NCI-H128 (cell line): ENCODE measurements at regions not wholly inside any gene's neighbourhood (a gene's known extent, or its start where the extent isn't known, plus 50 kb on each side); places are given as distances from the start of the nearest gene placed in this dataset.
"Not testable (repeated sequence)": the region's sequence is repeated elsewhere in the genome, so short reads cannot be mapped to it uniquely, and the experiment has no call there.

Experiments
- DNase-seq: peaks from one replicate; lab custom pipeline; 2025; ENCODE audit not compliant: unreplicated experiment; lab: John Stamatoyannopoulos, UW

DNA sequence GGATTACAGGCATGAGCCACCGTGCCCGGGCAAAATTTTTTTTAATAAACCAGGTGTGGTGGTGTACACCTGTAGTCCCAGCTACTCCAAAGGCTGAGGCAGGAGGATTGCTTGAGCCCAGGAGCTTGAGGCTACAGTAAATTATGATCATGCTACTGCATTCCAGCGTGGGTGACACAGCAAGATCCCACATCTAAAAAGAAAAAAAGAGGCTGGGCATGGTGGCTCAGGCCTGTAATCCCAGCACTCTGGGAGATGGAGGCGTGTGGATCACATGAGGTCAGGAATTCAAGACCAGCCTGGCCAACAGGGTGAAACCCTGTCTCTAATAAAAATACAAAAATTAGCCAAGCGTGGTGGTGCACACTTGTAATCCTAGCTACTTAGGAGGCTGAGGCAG, 125.6 kb downstream of the ZNF281 start:
- DNase-seq = not testable (repeated sequence)

DNA sequence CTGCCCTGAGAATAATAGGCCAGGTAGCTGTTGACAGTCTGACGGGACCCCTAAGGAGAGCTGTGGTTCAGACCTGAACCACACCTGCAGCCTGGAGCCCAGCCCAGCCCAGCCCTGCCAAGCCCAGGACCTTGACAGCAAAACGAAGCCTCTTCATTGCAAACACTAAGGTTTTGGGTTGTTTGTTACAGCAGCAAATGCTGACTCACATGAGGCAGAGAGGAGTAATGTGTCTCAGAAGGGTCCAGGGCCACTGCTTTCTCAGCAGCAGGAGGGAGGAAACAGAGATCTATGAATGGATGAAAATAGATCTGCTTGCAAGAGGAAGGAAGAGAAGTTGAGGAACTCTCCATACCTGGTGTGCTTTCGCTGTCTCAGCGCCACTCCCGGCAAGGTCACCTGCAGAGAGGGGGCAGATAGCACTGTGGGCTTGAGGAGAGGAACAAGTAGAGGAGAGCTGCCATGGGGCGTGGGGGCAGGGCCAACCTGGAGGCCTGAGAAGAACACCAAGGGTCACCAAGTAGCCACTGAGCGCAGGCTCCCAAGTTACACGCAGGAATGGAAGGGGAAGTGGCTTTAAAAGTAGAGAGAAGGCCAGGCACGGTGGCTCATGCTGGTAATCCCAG, 127.2 kb downstream of the ZNF281 start:
- no peak for DNase-seq

DNA sequence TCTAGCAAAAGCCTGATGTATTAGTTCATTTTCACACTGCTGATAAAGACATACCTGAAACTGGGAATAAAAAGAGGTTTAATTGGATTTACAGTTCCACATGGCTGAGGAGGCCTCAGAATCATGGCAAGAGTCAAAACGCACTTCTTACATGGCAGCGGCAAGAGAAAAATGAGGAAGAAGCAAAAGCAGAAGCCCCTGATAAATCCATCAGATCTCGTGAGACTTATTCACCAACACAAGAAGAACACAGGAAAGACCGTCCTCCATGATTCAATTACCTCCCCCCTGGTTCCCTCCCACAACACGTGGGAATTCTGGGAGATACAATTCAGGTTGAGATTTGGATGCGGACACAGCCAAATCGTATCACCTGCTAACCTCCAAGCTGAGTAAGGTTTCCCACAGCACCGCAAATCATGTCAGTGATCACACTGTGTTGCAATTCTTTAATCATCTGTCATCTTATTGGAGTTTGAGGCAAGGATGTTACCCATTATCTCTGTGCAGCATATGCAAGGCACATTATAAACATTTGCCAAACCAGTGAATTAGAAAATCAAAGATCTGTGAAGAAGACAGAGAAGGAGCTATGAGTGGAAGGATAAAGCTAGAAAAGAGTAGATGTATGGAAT, 128.5 kb downstream of the ZNF281 start:
- no peak for DNase-seq

GRCh38 chr1:200279810-200280411, 129.9 kb downstream of the ZNF281 start:
- no peak for DNase-seq

DNA sequence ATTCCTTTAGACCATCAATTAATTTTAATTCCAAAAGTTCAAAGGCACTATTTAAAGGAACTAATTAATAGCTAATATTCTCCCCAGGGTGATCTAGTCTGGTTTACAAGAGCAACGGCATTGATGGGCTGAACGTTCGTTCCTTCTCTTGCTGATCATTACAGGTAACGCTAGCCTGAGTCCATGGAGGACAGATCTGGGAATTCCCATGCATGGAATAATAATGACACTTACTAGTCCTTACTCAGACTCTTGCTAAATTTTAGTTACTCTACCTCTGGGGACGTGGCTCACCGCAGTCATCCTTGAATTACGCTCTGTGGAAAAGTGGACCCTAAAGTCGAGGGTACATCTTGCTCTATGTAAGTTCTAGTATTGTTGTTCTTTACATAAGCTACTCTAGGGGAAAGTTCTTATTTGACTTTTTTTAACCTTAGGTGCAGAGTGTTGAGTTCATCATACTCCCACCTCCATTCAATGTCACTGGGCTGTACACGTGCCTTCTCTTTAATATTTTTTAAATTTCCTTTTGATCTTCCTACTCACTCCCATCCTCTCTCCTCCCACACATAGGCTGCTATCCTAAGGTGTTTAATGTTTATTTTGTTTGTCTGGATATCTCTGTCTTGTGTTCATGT, 133.9 kb downstream of the ZNF281 start:
- DNase-seq = no peak

DNA sequence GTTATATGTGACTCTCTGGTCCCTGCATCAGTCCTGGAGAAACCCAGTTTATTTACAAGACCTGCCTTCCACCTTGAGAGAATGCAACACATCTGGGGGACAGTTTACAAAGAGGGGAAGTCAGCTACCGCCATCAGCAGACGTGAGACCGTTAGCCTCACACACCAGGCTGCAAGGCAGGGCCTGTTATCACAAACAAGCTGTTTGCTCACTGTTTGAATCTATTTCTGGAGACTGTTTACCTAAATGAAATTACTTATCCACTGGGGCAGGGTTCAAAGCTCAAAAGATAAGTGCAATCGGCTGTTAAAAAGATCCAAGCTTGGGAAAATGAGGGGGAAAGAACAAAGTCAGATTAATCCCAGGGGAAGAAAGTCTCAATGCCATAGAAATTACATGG, 134.4 kb downstream of the ZNF281 start:
- DNase-seq = no peak

- no peak for DNase-seq
Observed at GRCh38 chr1:200274116-200274515, 135.7 kb downstream of the ZNF281 start.

- DNase-seq = no peak
Observed at GRCh38 chr1:200272481-200273068, 137.3 kb downstream of the ZNF281 start.

- no peak for DNase-seq
Observed at GRCh38 chr1:200269256-200269655, 140.6 kb downstream of the ZNF281 start.

DNA sequence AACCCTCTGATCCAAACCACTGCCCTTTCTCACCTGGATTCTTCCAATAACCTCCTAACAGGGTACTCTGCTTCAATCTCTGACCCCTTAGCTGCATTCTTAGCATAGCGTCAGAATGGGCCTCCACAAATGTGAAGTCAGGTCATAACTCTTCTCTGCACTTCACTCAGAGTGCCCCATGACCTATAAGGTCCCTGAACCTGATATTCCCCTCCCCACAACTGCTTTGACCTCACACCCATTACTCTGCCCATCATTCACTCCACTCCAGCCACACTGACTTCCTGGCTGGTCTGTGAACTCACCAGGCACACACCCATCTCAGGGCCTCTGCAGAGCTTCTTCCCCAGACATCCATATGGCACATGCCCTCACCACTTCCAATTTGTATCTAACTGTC, 141.9 kb downstream of the ZNF281 start:
- DNase-seq = no peak

GRCh38 chr1:200267458-200267857, 142.4 kb downstream of the ZNF281 start:
- no peak for DNase-seq

DNA sequence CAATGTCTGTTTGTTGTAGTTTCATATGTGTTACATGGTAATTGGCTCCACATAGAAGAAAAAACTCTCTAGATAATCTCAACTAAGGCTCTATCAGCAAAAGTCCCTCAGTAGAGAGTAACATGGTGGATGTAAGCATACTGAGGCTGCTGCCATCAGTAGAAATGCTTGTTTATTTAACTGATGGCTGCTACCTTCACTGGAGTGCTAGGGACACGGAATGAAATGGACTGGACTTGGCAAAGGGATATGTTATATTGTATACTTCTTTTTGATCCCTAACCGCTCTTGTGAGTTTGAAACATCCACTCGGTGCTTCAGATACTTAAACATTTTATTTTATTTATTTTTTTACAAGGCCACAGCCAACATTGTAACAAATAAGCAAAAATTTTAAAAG, 143.0 kb downstream of the ZNF281 start:
- no peak for DNase-seq

GRCh38 chr1:200265881-200266280, 144.0 kb downstream of the ZNF281 start:
- DNase-seq = no peak

DNA sequence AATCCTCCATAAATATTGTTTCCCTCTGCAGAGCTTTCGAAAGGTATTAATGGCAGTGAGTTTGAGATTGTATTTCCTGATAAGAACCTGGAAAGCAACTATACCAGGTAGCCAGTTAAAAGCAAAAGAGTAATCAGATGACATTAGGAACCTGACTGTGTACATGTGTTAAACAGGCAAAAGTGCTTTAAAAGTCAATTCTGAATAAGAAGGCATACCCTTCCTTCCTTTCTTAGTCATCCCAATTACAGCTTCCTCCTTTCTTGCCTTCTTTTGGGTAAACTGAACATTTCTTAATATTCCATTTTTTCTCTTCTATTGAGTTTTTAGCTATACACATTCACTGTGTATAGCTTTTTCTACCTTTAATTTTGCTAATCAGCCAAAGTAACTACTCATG, 144.7 kb downstream of the ZNF281 start:
- DNase-seq = no peak

- DNase-seq = no peak
Observed at GRCh38 chr1:200263203-200263602, 146.6 kb downstream of the ZNF281 start.

DNA sequence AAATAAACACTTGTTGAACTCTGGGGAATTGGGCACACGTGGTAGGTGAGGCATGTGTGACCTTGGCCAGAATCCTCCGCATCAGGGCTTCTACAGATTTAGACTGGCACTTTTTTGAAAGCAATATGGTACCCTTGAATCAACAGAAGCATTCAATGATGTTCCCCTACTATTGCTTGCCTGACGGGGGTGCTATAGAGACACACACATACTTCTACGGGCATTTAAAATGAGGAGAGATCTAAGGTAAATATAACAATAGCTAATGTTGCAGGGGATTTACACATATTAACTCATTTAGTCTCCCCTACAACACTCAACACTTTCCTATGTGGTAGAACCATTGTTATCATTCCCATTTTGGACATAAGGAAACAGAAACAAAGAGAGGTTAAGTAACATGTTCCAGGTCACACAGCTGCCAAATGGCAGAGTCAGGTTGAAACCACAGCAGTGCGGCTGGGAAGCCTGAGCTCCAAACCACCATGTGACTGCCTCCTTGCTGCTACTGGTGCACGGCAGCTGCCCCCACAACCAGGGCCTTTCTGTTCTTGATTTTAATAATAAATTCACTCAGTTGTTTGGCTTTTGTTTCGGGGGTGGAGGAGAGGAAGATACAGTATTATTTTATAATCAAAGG, 147.4 kb downstream of the ZNF281 start:
- no peak for DNase-seq

GRCh38 chr1:200260597-200261335, 149.1 kb downstream of the ZNF281 start:
- no peak for DNase-seq

- DNase-seq = no peak
Observed at GRCh38 chr1:200258447-200259375, 151.1 kb downstream of the ZNF281 start.

DNA sequence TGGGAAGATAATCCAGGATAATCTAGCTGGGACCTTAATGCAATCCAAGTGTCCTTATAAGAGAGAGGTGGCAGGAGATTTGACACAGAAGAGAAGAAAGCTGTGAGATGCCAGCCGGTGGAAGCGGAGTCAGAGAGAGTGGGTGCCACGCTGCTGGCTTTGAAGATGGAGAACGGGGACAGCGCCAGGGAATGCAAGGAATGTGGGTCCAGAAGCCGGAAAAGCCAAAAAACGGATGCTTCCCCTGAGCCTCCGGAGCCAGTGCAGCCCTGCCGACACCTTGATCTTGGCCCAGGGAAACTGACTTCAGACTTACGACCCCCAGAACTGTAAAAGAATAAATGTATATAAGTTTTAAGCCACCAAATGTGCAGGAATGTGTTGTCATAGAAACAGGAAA, 152.6 kb downstream of the ZNF281 start:
- no peak for DNase-seq

DNA sequence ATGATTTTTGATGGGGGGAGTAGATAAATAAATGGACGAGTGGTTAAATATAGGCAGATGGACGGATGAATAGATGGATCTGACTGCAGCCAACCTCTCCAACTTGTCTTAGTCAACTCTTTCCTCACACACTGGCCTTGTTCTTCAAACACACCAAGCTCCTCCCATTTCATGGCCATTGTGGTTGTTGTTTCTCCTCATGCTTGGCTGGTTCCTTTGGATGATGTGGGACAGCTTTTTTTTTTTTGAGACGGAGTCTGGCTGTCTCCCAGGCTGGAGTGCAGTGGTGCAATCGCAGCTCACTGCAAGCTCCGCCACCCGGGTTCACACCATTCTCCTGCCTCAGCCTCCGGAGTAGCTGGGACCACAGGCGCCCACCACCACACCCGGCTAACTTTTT, 155.2 kb downstream of the ZNF281 start:
- not testable (repeated sequence) for DNase-seq
